Heart right ventricle (tissue), 16 donors: ENCODE measurements at regions not wholly inside any gene's neighbourhood (a gene's known extent, or its start where the extent isn't known, plus 50 kb on each side); places are given as distances from the start of the nearest gene placed in this dataset.

Experiments used
- ATAC-seq, 8 donors: fragments of 200-7000 bp; cut with Tn5 transposase; one replicate each; pipeline ENCODE4 v1.9.1; 2020; ENCODE audit warnings: mild to moderate bottlenecking in 8 of 8, moderate library complexity in 8 of 8, moderate number of reproducible peaks in 1 of 8
- DNase-seq, 2 donors: peaks; one replicate each; pipeline ENCODE4 v3.0.0-alpha.2; 2020
- H3K27ac ChIP-seq, 10 donors: fragments of 200-600 bp; sonication (generic) in 2 of 10; one replicate each; pipeline versions ENCODE4 v1.5.0 to v1.8.0; 2020 to 2022; ENCODE audit warnings: mild to moderate bottlenecking in 3 of 10
- H3K27me3 ChIP-seq, 7 donors: fragments of 200-600 bp; one replicate each; pipeline ENCODE4 v1.8.0; 2021 to 2022; ENCODE audit warnings: mild to moderate bottlenecking in 2 of 7
- H3K36me3 ChIP-seq, 9 donors: fragments of 200-600 bp; sonication (generic) in 1 of 9; one replicate each; pipeline versions ENCODE4 v1.5.0 to v1.8.0; 2020 to 2022; ENCODE audit warnings: mild to moderate bottlenecking in 2 of 9
- H3K4me1 ChIP-seq, 9 donors: fragments of 200-600 bp; sonication (generic) in 1 of 9; one replicate each; pipeline versions ENCODE4 v1.5.0 to v1.8.0; 2020 to 2022; ENCODE audit warnings: mild to moderate bottlenecking in 4 of 9
- H3K4me3 ChIP-seq, 10 donors: fragments of 200-600 bp; sonication (generic) in 2 of 10; one replicate each; pipeline versions ENCODE4 v1.5.0 to v1.8.0; 2020 to 2022; ENCODE audit warnings: mild to moderate bottlenecking in 7 of 10, moderate library complexity in 2 of 10
- H3K9me3 ChIP-seq, 11 donors: fragments of 200-600 bp in 10 of 11; sonication (generic) in 2 of 11; one replicate each; pipeline versions ENCODE4 v1.5.0 to v1.8.0; 2013 to 2022; ENCODE audit warnings: mild to moderate bottlenecking in 2 of 11, control low read depth in 1 of 11, moderate library complexity in 1 of 11
- CTCF ChIP-seq, 9 donors: fragments of 200-600 bp; sonication (generic) in 2 of 9; IDR thresholded peaks; one replicate each; pipeline versions ENCODE4 v1.5.0 to v1.8.0; 2021 to 2022; ENCODE audit warnings: antibody characterized with exemption in 9 of 9, mild to moderate bottlenecking in 5 of 9, moderate library complexity in 1 of 9
- WGBS, 2 donors: extraction: QIAGEN DNeasy Blood & Tissue Kit; methylation state at CpG; one replicate each; pipeline ENCODE4 v1.1.7; 2013; ENCODE audit warnings: inconsistent platforms in 1 of 2; 5-methylcytosine and 5-hydroxymethylcytosine counted together
- intact Hi-C, 10 donors: fragments of 100-400 bp; cut with DNase I; formaldehyde crosslinking; loops; one replicate each; pipeline versions ENCODE4 v1.11.1 to v1.14.2; 2022
- donor health status: Arrhythmogenic right ventricular cardiomyopathy.
- donor health status: ischemic (EF 13 %, LVEDD 7.1; RV severe dilation, severe dysfunction).
- donor health status: healthy with polysubstance abuse.
- donor health status: DM: no; HTN: yes; CAD: no.
- donor health status: DM: no; HTN: no; CAD: no.
- donor health status: ischemic (EF 25% LVEDD 6.9; RV normal size, moderate dysfunction).
- donor health status: ischemic (EF 25% LVEDD 5.7; RV mildly dilated, moderate dysfunction).
- donor health status: healthy.
- donor health status: DM: yes; HTN: yes; CAD: no.
- donor health status: Ischemic cardiomyopathy.
- donor health status: ischemic (EF 35%, LVEDD 5.7; RV mildly dilated, moderate dysfunction).
- donor health status: nonischemic (EF 11% LVEDD 7.7; RV severe dilation, severe dysfunction).
- donor health status: DM: yes; HTN: yes; CAD: no.
- donor health status: PGD.
- donor health status: ischemic (EF 29% LVEDD 5.4; RV normal size, mild dysfunction).
- donor health status: nonischemic (EF 23%, LVEDD 6.1; RV moderate dilation, normal function).

GRCh38 chr17:72379516-72379915, 258.7 kb downstream of the SOX9 start:
- intact Hi-C loops = loop anchor here in 1 of 10 donors (5.0 kb wide), 1 partner anchor 42 kb away; no protein-coding TSS in a partner anchor
- Histone ChIP-seq H3K4me1 (peaks cover 0 to 15% (median 6%) of the 10 kb centered on the region in 9 donors), H3K27me3 (peaks cover 0 to 18% (median 4%) of the 10 kb centered on the region in 7 donors), H3K9me3 (no peaks in the 10 kb centered on the region), H3K36me3 (no peaks in the 10 kb centered on the region), H3K4me3 (no peak overlapping the region), H3K27ac (no peak overlapping the region)
- DNase-seq (no peak), ATAC-seq (no peak)
- WGBS, 2 donors = 66 to 69% methylated on average over 11 of the region's 11 CpGs
- no peak for TF ChIP-seq CTCF (IDR thresholded peaks at IDR 0.05)

GRCh38 chr17:72380120-72380519, 259.3 kb downstream of the SOX9 start:
- peaks cover 0 to 13% (median 6%) of the 10 kb centered on the region in 9 donors for H3K4me1 ChIP-seq
- intact Hi-C loops = no loop called here
- no peaks in the 10 kb centered on the region for H3K36me3 ChIP-seq
- DNase-seq (no peak), ATAC-seq (no peak)
- WGBS, 2 donors = 79 to 85% methylated on average over 6 of the region's 6 CpGs
- no peak overlapping the region for H3K27ac ChIP-seq
- no peak for TF ChIP-seq CTCF (IDR thresholded peaks at IDR 0.05)
- no peaks in the 10 kb centered on the region for H3K9me3 ChIP-seq
- H3K4me3 ChIP-seq = no peak overlapping the region
- H3K27me3 ChIP-seq = peaks cover 0 to 18% (median 4%) of the 10 kb centered on the region in 7 donors

GRCh38 chr17:72380737-72381136, 259.9 kb downstream of the SOX9 start:
- H3K4me3 ChIP-seq = no peak overlapping the region
- ATAC-seq = no peak
- peaks cover 0 to 21% (median 4%) of the 10 kb centered on the region in 7 donors for H3K27me3 ChIP-seq
- H3K27ac ChIP-seq = no peak overlapping the region
- no peak for DNase-seq
- H3K36me3 ChIP-seq = no peaks in the 10 kb centered on the region
- H3K9me3 ChIP-seq = no peaks in the 10 kb centered on the region
- intact Hi-C loops = no loop called here
- peaks cover 0 to 13% (median 6%) of the 10 kb centered on the region in 9 donors for H3K4me1 ChIP-seq
- 71 to 100% methylated on average over 1 of the region's 1 CpG for WGBS, 2 donors
- no peak for TF ChIP-seq CTCF (IDR thresholded peaks at IDR 0.05)

- DNase-seq (no peak), ATAC-seq (no peak)
- WGBS, 2 donors = 56 to 65% methylated on average over 12 of the region's 12 CpGs
- TF ChIP-seq CTCF (IDR thresholded peaks at IDR 0.05) = no peak
- Histone ChIP-seq H3K4me3 (no peak overlapping the region), H3K4me1 (peaks cover 0 to 13% (median 6%) of the 10 kb centered on the region in 9 donors), H3K36me3 (no peaks in the 10 kb centered on the region), H3K27ac (no peak overlapping the region), H3K27me3 (peaks cover 0 to 22% (median 4%) of the 10 kb centered on the region in 7 donors), H3K9me3 (no peaks in the 10 kb centered on the region)
- intact Hi-C loops = no loop called here
Observed at GRCh38 chr17:72381597-72382397, 261.0 kb downstream of the SOX9 start.
